Neural progenitor cell (in vitro differentiated cells): ENCODE measurements at regions not wholly inside any gene's neighbourhood (a gene's known extent, or its start where the extent isn't known, plus 50 kb on each side); places are given as distances from the start of the nearest gene placed in this dataset.

ENCODE experiments used
- DNase-seq: peaks from one replicate; pipeline ENCODE4 v3.0.0-alpha.2; 2016; ENCODE audit warnings: low spot score
- H2AFZ ChIP-seq: fragments of 200-600 bp; sonication (generic); replicated peaks from 2 replicates; pipeline ENCODE4 v1.6.1; 2016; ENCODE audit warnings: antibody characterized with exemption
- H3F3A ChIP-seq: fragments of 200-600 bp; sonication (generic); 2 replicates; pipeline ENCODE4 v1.6.1; 2016; ENCODE audit warnings: antibody characterized with exemption, low read depth
- H3K27ac ChIP-seq: fragments of 200-600 bp; sonication (generic); 2 replicates; pipeline ENCODE4 v1.5.1; 2016; ENCODE audit warnings: mild to moderate bottlenecking
- H3K27me3 ChIP-seq: fragments of 200-600 bp; sonication (generic); 2 replicates; pipeline ENCODE4 v1.6.1; 2016; ENCODE audit warnings: mild to moderate bottlenecking, moderate library complexity
- H3K36me3 ChIP-seq: fragments of 200-600 bp; sonication (generic); 2 replicates; pipeline ENCODE4 v1.5.1; 2016
- H3K4me1 ChIP-seq: fragments of 200-600 bp; sonication (generic); 2 replicates; pipeline ENCODE4 v1.6.1; 2016; ENCODE audit warnings: mixed run types
- H3K4me2 ChIP-seq: fragments of 200-600 bp; sonication (generic); 2 replicates; pipeline ENCODE4 v1.6.1; 2016
- H3K4me3 ChIP-seq: fragments of 200-600 bp; sonication (generic); 2 replicates; pipeline ENCODE4 v1.5.1; 2016
- H3K79me2 ChIP-seq: fragments of 200-600 bp; sonication (generic); 2 replicates; pipeline ENCODE4 v1.6.1; 2016; ENCODE audit warnings: low read depth
- H3K9ac ChIP-seq: fragments of 200-600 bp; sonication (generic); 2 replicates; pipeline ENCODE4 v1.6.1; 2016
- H3K9me3 ChIP-seq: fragments of 200-600 bp; sonication (generic); 2 replicates; pipeline ENCODE4 v1.5.1; 2016; ENCODE audit warnings: low read depth
- H4K20me1 ChIP-seq: fragments of 200-600 bp; sonication (generic); 2 replicates; pipeline ENCODE4 v1.6.1; 2016; ENCODE audit warnings: low read depth
- H3K27ac Mint-ChIP-seq: 3 replicates; pipeline ENCODE4 v1.8.0; 2021; ENCODE audit warnings: mixed read lengths
- H3K27me3 Mint-ChIP-seq: 2 replicates; pipeline ENCODE4 v1.8.0; 2022; ENCODE audit warnings: low read depth, mild to moderate bottlenecking, inconsistent platforms, moderate library complexity, mixed read lengths; ENCODE audit not compliant: insufficient read depth
- H3K36me3 Mint-ChIP-seq: 3 replicates; pipeline ENCODE4 v1.8.0; 2021; ENCODE audit warnings: mixed read lengths
- H3K4me1 Mint-ChIP-seq: 3 replicates; pipeline ENCODE4 v1.8.0; 2021; ENCODE audit warnings: mixed read lengths
- H3K4me3 Mint-ChIP-seq: 3 replicates; pipeline ENCODE4 v1.8.0; 2021; ENCODE audit warnings: mild to moderate bottlenecking, moderate library complexity, mixed read lengths
- H3K9me3 Mint-ChIP-seq: 3 replicates; pipeline ENCODE4 v1.8.0; 2020; ENCODE audit warnings: mixed read lengths
- EZH2 ChIP-seq: fragments of 200-600 bp; sonication (generic); IDR thresholded peaks from 2 replicates; pipeline ENCODE4 v1.6.1; 2017; ENCODE audit warnings: antibody characterized with exemption, mild to moderate bottlenecking, moderate library complexity
- EZH2phosphoT487 ChIP-seq: fragments of 200-600 bp; sonication (generic); IDR thresholded peaks from 2 replicates; pipeline ENCODE4 v1.6.1; 2017; ENCODE audit warnings: antibody characterized with exemption
- TF ChIP-seq, protein P1 (sequence below): fragments of 200-600 bp; sonication (generic); IDR thresholded peaks from 2 replicates; pipeline ENCODE4 v1.5.1; 2017; ENCODE audit warnings: antibody characterized with exemption, mild to moderate bottlenecking

DNA sequence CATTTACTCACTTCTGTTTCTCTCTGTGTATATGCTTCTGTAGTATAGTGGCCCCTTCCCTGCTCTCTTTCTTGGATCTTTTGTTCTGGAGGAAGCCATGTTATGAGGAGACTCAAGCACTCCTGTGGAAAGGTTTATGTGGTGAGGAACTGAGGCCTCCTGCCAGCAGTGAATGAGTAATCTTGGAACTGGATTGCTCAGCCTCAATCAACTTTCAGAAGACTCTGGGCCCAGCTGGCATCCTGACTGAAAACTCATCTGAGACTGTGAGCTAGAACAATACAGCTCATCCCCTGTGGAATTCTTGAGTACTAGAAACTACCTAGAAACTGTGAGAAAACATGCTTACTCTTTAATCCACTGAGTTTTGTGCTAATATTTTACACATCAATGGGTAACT lies 133.1 kb upstream of the ZKSCAN2 start:
- no peak overlapping the region for H3K4me3 Mint-ChIP-seq
- H4K20me1 ChIP-seq = no peaks in the 10 kb centered on the region
- H3K4me1 ChIP-seq = no peaks in the 10 kb centered on the region
- TF ChIP-seq EZH2 (no peak), EZH2phosphoT487 (no peak)
- TF ChIP-seq, protein P1, sequence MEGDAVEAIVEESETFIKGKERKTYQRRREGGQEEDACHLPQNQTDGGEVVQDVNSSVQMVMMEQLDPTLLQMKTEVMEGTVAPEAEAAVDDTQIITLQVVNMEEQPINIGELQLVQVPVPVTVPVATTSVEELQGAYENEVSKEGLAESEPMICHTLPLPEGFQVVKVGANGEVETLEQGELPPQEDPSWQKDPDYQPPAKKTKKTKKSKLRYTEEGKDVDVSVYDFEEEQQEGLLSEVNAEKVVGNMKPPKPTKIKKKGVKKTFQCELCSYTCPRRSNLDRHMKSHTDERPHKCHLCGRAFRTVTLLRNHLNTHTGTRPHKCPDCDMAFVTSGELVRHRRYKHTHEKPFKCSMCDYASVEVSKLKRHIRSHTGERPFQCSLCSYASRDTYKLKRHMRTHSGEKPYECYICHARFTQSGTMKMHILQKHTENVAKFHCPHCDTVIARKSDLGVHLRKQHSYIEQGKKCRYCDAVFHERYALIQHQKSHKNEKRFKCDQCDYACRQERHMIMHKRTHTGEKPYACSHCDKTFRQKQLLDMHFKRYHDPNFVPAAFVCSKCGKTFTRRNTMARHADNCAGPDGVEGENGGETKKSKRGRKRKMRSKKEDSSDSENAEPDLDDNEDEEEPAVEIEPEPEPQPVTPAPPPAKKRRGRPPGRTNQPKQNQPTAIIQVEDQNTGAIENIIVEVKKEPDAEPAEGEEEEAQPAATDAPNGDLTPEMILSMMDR = no peak
- H3K27ac ChIP-seq = no peak overlapping the region
- H3K79me2 ChIP-seq = no peaks in the 10 kb centered on the region
- no peaks in the 10 kb centered on the region for H3K27me3 Mint-ChIP-seq
- DNase-seq = no peak
- H3K9me3 Mint-ChIP-seq = peaks cover 5% of the 10 kb centered on the region
- H3F3A ChIP-seq = no peaks in the 10 kb centered on the region
- no peak overlapping the region for H3K9ac ChIP-seq
- H3K4me1 Mint-ChIP-seq = no peaks in the 10 kb centered on the region
- H3K27ac Mint-ChIP-seq = no peak overlapping the region
- no peak overlapping the region for H3K4me2 ChIP-seq
- no peaks in the 10 kb centered on the region for H3K36me3 Mint-ChIP-seq
- H3K4me3 ChIP-seq = no peak overlapping the region
- H3K36me3 ChIP-seq = no peaks in the 10 kb centered on the region
- H3K9me3 ChIP-seq = no peaks in the 10 kb centered on the region
- no peaks in the 10 kb centered on the region for H3K27me3 ChIP-seq
- no peak overlapping the region for H2AFZ ChIP-seq

DNA sequence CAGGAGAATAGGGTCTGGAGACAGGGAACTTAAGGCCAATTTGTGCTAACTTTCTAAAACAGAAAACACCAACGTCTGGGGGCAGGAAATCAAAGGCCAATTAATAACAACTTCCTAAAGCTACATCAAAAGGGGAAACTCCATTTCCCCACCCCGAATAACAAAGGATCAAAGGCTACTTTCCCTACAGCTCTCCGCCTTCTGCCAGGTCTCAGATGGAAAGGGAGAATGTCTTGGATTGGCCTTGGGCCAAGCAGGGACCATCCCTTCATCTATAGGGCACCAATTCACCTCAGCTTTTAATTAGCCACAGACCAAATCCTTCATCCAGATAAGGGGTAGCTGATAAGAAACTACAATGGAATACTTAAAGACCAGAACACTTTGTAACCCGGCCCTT lies 116.9 kb upstream of the ZKSCAN2 start:
- no peak overlapping the region for H3K4me2 ChIP-seq
- H3K27ac ChIP-seq = no peak overlapping the region
- H3K36me3 ChIP-seq = no peaks in the 10 kb centered on the region
- H3K27me3 ChIP-seq = no peaks in the 10 kb centered on the region
- H3K9me3 ChIP-seq = no peaks in the 10 kb centered on the region
- H3K36me3 Mint-ChIP-seq = no peaks in the 10 kb centered on the region
- peaks cover 2% of the 10 kb centered on the region for H3K9me3 Mint-ChIP-seq
- H3K27ac Mint-ChIP-seq = no peak overlapping the region
- H3K27me3 Mint-ChIP-seq = peaks cover 4% of the 10 kb centered on the region
- no peaks in the 10 kb centered on the region for H4K20me1 ChIP-seq
- DNase-seq = no peak
- peaks cover 10% of the 10 kb centered on the region for H3K4me1 Mint-ChIP-seq
- no peak overlapping the region for H3K4me3 Mint-ChIP-seq
- no peaks in the 10 kb centered on the region for H3K79me2 ChIP-seq
- no peaks in the 10 kb centered on the region for H3F3A ChIP-seq
- TF ChIP-seq EZH2phosphoT487 = no peak
- no peak for TF ChIP-seq EZH2
- no peak overlapping the region for H3K9ac ChIP-seq
- H3K4me1 ChIP-seq = no peaks in the 10 kb centered on the region
- H2AFZ ChIP-seq = no peak overlapping the region
- H3K4me3 ChIP-seq = no peak overlapping the region

DNA sequence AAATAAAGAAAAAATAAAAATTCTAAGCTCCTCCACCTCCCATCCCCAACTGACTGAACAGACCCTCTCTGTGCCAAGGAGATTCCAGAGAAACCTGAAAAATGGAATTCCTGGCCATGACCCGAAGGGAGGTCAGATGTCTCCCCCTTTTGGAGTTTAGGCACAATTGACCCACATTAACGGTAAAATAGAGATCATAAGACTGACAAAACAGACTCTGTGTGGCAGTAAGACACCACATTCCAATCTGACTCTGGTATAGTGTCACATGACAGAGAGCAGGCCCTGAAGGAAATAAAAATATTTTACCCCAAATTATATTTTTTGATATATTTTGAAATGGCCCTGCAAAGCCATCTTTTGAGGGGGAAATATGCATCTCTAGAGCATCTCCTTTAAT lies 115.1 kb upstream of the ZKSCAN2 start:
- H4K20me1 ChIP-seq = no peaks in the 10 kb centered on the region
- no peaks in the 10 kb centered on the region for H3K79me2 ChIP-seq
- H3K9ac ChIP-seq = no peak overlapping the region
- H3K4me1 Mint-ChIP-seq = peaks cover 10% of the 10 kb centered on the region
- DNase-seq = no peak
- no peaks in the 10 kb centered on the region for H3F3A ChIP-seq
- no peak overlapping the region for H3K4me2 ChIP-seq
- H3K36me3 ChIP-seq = no peaks in the 10 kb centered on the region
- H3K9me3 Mint-ChIP-seq = peaks cover 2% of the 10 kb centered on the region
- no peaks in the 10 kb centered on the region for H3K27me3 ChIP-seq
- H3K4me3 ChIP-seq = no peak overlapping the region
- TF ChIP-seq, protein P1 = peak; percentile 11
- no peak for TF ChIP-seq EZH2phosphoT487
- H3K4me3 Mint-ChIP-seq = no peak overlapping the region
- H2AFZ ChIP-seq = no peak overlapping the region
- no peaks in the 10 kb centered on the region for H3K4me1 ChIP-seq
- H3K9me3 ChIP-seq = no peaks in the 10 kb centered on the region
- H3K27ac ChIP-seq = no peak overlapping the region
- H3K27ac Mint-ChIP-seq = no peak overlapping the region
- H3K36me3 Mint-ChIP-seq = no peaks in the 10 kb centered on the region
- H3K27me3 Mint-ChIP-seq = peaks cover 4% of the 10 kb centered on the region

DNA sequence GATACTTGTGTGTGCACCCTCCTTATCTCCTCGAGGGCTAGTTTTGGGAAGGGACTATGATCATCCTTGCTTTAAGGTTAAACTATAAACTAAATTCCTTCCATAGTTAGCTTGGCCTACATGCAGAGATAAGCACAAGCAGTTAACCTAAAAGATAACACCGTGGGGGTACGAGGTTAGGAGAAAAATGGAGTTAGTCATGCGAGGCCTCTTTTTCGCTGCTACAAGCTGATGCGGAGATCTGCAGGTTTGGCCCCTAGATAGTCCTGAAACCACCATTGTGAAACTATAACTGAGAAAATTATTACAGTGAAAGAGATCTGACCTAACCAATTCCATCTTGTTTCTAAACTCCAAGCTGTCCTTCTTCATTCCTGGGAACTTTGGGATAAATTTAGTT lies 113.7 kb upstream of the ZKSCAN2 start:
- Histone ChIP-seq H3K36me3 (no peaks in the 10 kb centered on the region), H3K27me3 (no peaks in the 10 kb centered on the region), H3F3A (no peaks in the 10 kb centered on the region), H4K20me1 (no peaks in the 10 kb centered on the region), H3K4me2 (no peak overlapping the region), H3K9ac (no peak overlapping the region), H3K79me2 (no peaks in the 10 kb centered on the region), H2AFZ (no peak overlapping the region), H3K4me1 (no peaks in the 10 kb centered on the region), H3K9me3 (no peaks in the 10 kb centered on the region), H3K4me3 (no peak overlapping the region), H3K27ac (no peak overlapping the region)
- TF ChIP-seq EZH2phosphoT487 = no peak
- TF ChIP-seq, protein P1 = no peak
- no peak for TF ChIP-seq EZH2
- no peak overlapping the region for H3K27ac Mint-ChIP-seq
- no peak overlapping the region for H3K4me3 Mint-ChIP-seq
- H3K36me3 Mint-ChIP-seq = no peaks in the 10 kb centered on the region
- peaks cover 14% of the 10 kb centered on the region for H3K4me1 Mint-ChIP-seq
- H3K9me3 Mint-ChIP-seq = peaks cover 2% of the 10 kb centered on the region
- H3K27me3 Mint-ChIP-seq = peaks cover 4% of the 10 kb centered on the region
- no peak for DNase-seq
